T-helper 1 cell treated with Interleukin-12 subunit alpha and Interleukin-12 subunit beta and Interleukin-4 antibody, amounts not matched to agents 30 ng/mL and 1 ng/mL, for 36 hours (primary cell): ENCODE measurements at regions not wholly inside any gene's neighbourhood (a gene's known extent, or its start where the extent isn't known, plus 50 kb on each side); places are given as distances from the start of the nearest gene placed in this dataset.

ENCODE experiments used
- intact Hi-C: fragments of 100-400 bp; cut with micrococcal nuclease; formaldehyde crosslinking; loops from one replicate; pipeline ENCODE4 v1.15.1; 2024

GRCh38 chr1:70887936-70888335 is 159.7 kb downstream of the PTGER3 start:
- intact Hi-C loops: no loop called here

DNA sequence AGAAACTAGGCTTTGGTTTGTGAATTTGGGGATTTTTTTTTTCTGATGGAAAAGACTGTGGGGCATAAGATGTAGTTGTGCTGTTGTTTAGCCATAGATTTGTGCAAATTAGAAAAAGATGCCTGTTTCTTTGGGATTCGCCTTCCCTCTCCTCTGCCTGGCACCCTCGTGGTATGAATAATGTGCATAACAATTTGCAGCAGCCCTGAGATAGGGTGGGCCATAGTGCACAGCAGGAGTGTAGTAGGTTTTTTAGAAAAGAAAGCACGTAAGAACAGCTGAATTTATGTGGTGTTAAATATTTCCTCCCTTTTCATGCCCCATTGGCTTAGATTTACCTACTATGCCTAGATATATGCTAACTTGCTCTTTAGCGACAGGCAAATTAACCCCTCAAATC is 158.9 kb downstream of the PTGER3 start:
- intact Hi-C loops: no loop called here

DNA sequence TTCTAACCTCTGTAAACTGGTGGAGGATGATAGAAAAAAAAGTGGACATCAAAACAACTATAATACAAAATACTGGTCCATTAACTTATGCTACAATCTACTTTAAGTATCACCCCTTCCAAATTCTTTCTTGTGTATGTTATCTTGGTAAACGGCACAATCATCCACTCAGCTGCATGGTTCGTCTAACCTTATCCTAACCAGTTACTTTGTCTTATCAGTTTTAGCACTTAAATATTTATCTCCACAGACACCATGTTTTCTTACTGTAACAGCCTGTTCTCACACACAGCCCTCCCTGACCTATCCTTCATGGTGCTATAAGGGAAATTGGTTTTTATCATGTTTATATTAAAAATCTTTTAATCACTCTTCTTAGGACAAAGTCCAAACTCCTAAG is 157.2 kb downstream of the PTGER3 start:
- intact Hi-C loops: loop anchor here (10.0 kb wide), 1 partner anchor 154 kb away; the partner anchor contains the start of gene PTGER3

DNA sequence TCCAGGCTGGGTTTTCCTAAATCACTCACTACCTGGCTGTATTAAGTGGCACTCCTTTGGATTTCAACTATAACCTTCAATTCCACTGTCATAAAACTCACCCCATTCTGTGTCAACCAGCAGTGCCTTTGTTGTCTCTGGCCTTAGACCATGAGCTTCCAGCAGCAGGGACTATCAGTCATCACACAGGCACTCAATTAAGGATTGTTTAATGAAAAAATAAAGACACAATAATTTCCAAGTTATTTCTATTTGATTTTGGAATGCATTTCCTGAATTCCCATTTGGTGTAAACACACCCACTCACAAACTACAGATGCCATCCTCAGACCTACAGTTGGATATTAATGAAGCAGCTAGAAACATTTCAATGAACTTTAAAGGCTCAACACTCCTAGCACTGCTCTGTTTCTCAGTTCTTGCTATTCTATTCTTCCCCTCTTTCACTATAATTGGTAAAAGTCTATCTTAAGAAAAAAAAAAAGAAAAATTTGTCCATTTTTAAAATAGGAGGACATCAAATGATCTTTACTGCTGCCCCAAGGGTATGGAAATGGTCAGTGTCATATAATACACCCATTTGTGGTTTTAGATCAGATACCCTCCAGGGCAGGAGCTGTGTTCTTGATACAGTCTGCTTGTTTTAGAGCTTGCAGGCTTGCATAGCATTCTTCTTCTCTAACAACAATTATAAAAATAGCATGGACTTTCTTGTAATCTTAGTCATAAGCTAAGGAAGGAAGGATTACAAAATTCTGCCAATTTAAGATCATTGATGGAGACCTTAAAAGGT is 156.4 kb downstream of the PTGER3 start:
- intact Hi-C loops: loop anchor here (10.0 kb wide), 1 partner anchor 154 kb away; the partner anchor contains the start of gene PTGER3

- intact Hi-C loops: loop anchor here (10.0 kb wide), 1 partner anchor 153 kb away; the partner anchor contains the start of gene PTGER3
Observed at GRCh38 chr1:70892140-70892539, 155.5 kb downstream of the PTGER3 start.

- intact Hi-C loops: loop anchor here (10.0 kb wide), 1 partner anchor 152 kb away; the partner anchor contains the start of gene PTGER3
Observed at GRCh38 chr1:70892930-70893329, 154.7 kb downstream of the PTGER3 start.

DNA sequence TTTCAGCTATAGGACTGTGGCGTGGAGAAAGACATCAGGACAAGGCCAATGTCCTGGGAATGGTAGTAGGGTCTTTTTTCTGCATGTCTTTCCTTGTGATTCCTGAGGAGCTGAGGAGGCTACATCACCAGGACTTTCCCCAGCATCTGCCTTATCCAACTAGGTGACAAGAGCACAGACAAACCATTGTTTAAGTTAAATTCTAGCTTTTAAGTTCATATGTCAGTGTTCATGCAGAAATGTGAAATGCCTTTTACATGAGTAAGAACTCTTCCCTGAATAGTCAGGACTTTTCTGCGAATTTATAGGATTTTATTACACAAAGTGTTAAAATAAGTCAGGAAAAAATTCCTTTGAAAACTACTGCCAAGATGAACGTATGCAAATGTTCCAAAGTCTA is 154.2 kb downstream of the PTGER3 start:
- intact Hi-C loops: loop anchor here (10.0 kb wide), 1 partner anchor 151 kb away; the partner anchor contains the start of gene PTGER3

DNA sequence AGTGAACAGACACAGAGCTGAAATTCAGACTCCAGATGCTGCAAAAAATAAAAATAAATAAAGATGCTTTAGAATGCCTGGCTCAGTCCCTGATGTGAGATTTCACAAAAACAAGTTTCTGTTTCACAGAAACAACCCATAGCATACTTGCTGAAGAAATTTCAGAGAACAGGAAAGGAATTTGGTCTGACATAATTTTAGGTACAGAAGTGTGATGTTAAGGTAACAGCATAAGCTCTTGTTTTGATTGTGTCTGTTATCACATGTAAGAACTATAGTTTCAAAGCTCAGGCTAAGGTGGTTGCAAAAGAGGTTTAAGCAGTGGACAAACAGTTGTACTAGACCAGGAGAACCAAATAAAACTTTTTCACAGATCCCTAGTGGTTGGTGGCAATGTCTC is 152.1 kb downstream of the PTGER3 start:
- intact Hi-C loops: loop anchor here (1.0 to 10.0 kb wide), 2 partner anchors 149 to 210 kb away; partner anchors contain the start of gene PTGER3

DNA sequence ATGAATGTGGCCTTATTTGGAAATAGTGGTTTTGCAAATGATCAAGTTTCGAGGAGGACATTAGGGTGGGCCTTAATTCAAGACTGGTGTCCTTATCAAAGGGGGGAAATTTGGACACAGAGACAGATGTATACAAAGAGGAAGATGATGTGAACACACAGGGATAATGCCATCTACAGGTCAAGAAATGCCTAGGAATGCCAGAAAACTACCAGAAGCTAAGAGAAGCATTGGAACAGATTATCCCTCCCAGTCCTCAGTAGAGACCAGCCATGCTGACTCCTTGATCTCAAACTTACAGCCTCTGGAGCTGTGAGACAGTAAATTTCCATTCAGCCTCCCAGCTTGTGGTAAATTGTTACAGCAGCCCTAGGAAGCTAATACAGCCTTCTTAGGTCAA is 151.4 kb downstream of the PTGER3 start:
- intact Hi-C loops: loop anchor here (10.0 kb wide), 1 partner anchor 149 kb away; the partner anchor contains the start of gene PTGER3

GRCh38 chr1:70897273-70897672 is 150.3 kb downstream of the PTGER3 start:
- intact Hi-C loops: loop anchor here (10.0 kb wide), 1 partner anchor 148 kb away; the partner anchor contains the start of gene PTGER3

GRCh38 chr1:70899735-70900134 is 147.9 kb downstream of the PTGER3 start:
- intact Hi-C loops: loop anchor here (10.0 kb wide), 1 partner anchor 145 kb away; the partner anchor contains the start of gene PTGER3

- intact Hi-C loops: no loop called here
Observed at GRCh38 chr1:70902211-70902610, 145.4 kb downstream of the PTGER3 start.

DNA sequence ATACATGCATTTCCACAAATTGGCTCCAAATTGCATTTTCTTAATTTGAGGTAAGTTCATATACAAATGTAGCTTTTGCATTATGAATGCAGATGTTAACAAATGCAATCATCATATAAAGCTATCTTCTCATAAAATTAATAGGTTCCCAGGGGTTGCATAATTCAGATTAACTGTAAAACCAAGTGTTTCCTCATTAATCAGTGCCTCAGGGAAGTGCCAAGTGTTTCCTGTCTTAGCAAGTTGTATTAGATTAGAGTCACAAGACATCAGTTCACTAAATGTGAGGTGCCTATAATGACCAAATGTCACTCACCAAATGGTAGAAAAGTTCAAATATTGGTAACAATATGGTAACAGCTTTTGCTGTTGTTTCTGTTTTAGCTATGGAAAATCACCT is 140.8 kb downstream of the PTGER3 start:
- intact Hi-C loops: no loop called here

DNA sequence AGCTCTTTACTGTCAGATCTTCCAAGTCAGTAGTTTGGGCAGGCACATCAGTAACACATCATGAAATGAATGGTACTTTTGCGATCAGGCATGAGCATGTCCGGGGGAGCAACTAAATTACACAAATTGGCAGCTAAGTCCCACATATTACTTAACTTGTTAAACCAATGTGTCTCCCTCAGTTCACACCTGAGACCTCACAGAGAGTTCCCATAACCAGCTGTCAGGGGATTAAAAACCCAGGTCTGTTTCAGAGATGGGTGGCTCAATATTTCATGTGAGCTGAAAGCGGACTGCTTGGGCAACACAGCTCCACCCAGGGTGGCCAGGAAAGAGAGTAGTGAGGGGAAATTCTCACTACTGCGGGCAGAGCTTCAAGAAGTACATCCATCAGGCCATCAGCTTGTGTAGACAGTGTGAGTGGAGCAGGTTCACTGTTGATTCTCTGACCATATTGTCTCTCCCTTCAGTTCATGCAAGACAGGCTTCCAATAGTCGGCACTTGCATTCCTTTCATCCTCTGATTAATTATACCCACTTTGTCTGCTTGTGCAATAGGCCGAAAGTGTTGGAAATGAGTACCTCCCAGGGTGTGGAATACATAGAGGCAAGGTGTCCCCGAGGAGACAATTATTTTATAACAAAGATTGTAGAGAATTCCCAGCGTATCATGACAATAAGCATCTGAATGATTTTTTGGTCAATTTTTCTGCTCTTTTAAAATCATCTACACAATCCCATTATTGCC is 139.9 kb downstream of the PTGER3 start:
- intact Hi-C loops: no loop called here

- intact Hi-C loops: no loop called here
Observed at GRCh38 chr1:70909262-70909822, 138.3 kb downstream of the PTGER3 start.

DNA sequence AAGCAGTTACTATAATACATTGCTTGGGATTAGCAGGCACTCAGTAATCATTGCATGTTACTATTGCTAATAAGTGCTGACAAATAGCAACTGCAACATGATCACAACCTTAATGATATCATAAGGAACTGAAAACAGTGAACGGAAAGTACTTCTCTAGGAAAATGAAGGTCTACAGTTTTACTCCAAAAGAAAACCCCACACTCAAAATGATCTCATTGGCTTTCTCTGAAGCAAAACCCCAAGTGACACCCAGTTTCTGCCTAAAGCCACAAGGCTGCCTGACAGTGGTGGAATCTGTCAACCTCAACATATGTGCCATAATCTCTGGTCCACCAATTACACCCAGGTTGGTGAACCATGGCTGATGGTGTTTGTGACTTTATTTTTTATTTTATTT is 137.6 kb downstream of the PTGER3 start:
- intact Hi-C loops: loop anchor here (5.0 kb wide), 1 partner anchor 158 kb away; no protein-coding TSS in a partner anchor

GRCh38 chr1:70911861-70912260 is 135.8 kb downstream of the PTGER3 start:
- intact Hi-C loops: loop anchor here (5.0 kb wide), 1 partner anchor 160 kb away; no protein-coding TSS in a partner anchor

DNA sequence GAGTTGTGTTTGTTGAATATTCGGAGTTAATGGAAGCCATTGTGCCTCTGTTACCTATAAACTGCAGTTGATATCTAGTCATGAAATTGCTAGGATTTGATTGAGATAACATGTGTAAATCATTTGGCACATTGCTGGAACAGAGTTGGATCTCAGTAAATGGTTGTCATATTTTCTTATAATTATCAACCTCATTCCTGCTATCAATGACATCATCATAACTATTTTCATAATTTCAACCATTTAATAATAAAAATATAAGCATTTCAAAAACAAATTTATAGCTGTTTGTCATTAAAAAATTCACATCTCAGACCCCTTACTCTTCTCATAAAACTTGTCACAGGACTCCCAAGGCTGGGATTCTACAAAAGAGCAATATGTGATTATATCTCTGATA is 133.4 kb downstream of the PTGER3 start:
- intact Hi-C loops: loop anchor here (5.0 kb wide), 1 partner anchor 162 kb away; no protein-coding TSS in a partner anchor

GRCh38 chr1:70915258-70916033 is 132.2 kb downstream of the PTGER3 start:
- intact Hi-C loops: no loop called here

DNA sequence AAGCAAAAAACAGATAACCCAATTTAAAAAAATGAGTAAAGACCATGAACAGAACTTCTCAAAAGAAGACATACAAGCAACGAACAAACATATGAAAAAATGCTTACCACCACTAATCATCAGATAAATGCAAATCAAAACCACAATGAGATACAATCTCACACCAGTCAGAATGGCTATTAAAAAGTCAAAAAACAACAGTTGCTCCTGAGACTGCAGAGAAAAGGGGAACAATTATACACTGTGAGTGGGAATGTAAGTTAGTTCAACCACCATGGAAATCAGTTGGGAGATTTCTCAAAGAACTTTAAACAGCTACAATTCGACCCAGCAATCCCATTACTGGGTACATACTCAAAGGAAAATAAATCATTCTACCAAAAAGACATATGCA is 131.6 kb downstream of the PTGER3 start:
- intact Hi-C loops: no loop called here
